T-cell (primary cell): ENCODE measurements at regions not wholly inside any gene's neighbourhood (a gene's known extent, or its start where the extent isn't known, plus 50 kb on each side); places are given as distances from the start of the nearest gene placed in this dataset.
"Not testable (repeated sequence)": the region's sequence is repeated elsewhere in the genome, so short reads cannot be mapped to it uniquely, and the experiment has no call there.

ENCODE experiments used
- ATAC-seq, 4 experiments: fragments of 200-7000 bp in 3 of 4; fragments of 150-1000 bp in 1 of 4; cut with Tn5 transposase; replicated peaks in 1 of 4; 1 replicate in 3 of 4; 2 replicates in 1 of 4; pipeline ENCODE4 v1.10.0; 2021; ENCODE audit warnings: moderate library complexity in 3 of 4, mild to moderate bottlenecking in 2 of 4, moderate number of reproducible peaks in 1 of 4
- CTCF ChIA-PET, 2 donors: fragments of 300-600 bp; sonication (Branson Sonifier 250); formaldehyde crosslinking; loops; one replicate each; lab custom pipeline; 2022; ENCODE audit warnings: antibody characterized with exemption in 2 of 2; lab: Charles Lee
- POLR2A ChIA-PET, 2 donors: fragments of 300-600 bp; sonication (Branson Sonifier 250); formaldehyde crosslinking; loops; one replicate each; lab custom pipeline; 2022; ENCODE audit warnings: antibody characterized with exemption in 2 of 2; lab: Charles Lee
- DNase-seq, 35 experiments: peaks; one replicate each; pipeline versions ENCODE4 v3.0.0 to v3.0.0-alpha.2; 2013 to 2023
- H3K27ac ChIP-seq: one replicate; pipeline ENCODE4 v1.5.1; 2013; ENCODE audit warnings: low read length
- H3K27me3 ChIP-seq, 2 experiments: replicated peaks in 1 of 2; 1 replicate in 1 of 2; 2 replicates in 1 of 2; pipeline versions ENCODE4 v1.6.1 to v1.7.0; 2013; ENCODE audit warnings: low read length in 1 of 2, mixed read lengths in 1 of 2; ENCODE audit not compliant: control insufficient read depth in 2 of 2, insufficient read depth in 2 of 2; ENCODE audit errors: extremely low read depth in 1 of 2
- H3K36me3 ChIP-seq, 2 donors: 1 replicate in 1 of 2; 2 replicates in 1 of 2; pipeline versions ENCODE4 v1.6.1 to v1.7.0; 2013; ENCODE audit warnings: low read length in 1 of 2; ENCODE audit not compliant: control insufficient read depth in 2 of 2, insufficient read depth in 1 of 2; ENCODE audit errors: extremely low read depth in 1 of 2
- H3K4me1 ChIP-seq, 2 experiments: 1 replicate in 1 of 2; 2 replicates in 1 of 2; pipeline versions ENCODE4 v1.6.1 to v1.7.0; 2013; ENCODE audit warnings: low read length in 2 of 2, mixed read lengths in 1 of 2; ENCODE audit not compliant: insufficient read depth in 2 of 2, control insufficient read depth in 1 of 2; ENCODE audit errors: extremely low read depth in 1 of 2
- H3K4me3 ChIP-seq, 2 donors: 1 replicate in 1 of 2; 2 replicates in 1 of 2; pipeline versions ENCODE4 v1.5.1 to v1.7.0; 2013; ENCODE audit warnings: mild to moderate bottlenecking in 2 of 2, low read length in 1 of 2, moderate library complexity in 1 of 2; ENCODE audit not compliant: control insufficient read depth in 1 of 2; ENCODE audit errors: extremely low read depth in 1 of 2
- H3K9me3 ChIP-seq: 2 replicates; pipeline ENCODE4 v1.7.0; 2013
- H3K27ac Mint-ChIP-seq, 2 donors: one replicate each; pipeline ENCODE4 v1.8.0; 2020 to 2021; ENCODE audit warnings: mild to moderate bottlenecking in 2 of 2, mixed read lengths in 2 of 2
- H3K27me3 Mint-ChIP-seq, 2 donors: one replicate each; pipeline ENCODE4 v1.8.0; 2021 to 2022; ENCODE audit warnings: mixed read lengths in 2 of 2
- H3K36me3 Mint-ChIP-seq: one replicate; pipeline ENCODE4 v1.8.0; 2021; ENCODE audit warnings: mixed read lengths
- H3K4me1 Mint-ChIP-seq, 3 donors: one replicate each; pipeline ENCODE4 v1.8.0; 2020 to 2022; ENCODE audit warnings: mixed read lengths in 3 of 3, mild to moderate bottlenecking in 1 of 3
- H3K4me3 Mint-ChIP-seq, 3 donors: one replicate each; pipeline ENCODE4 v1.8.0; 2020 to 2022; ENCODE audit warnings: mild to moderate bottlenecking in 3 of 3, mixed read lengths in 3 of 3, moderate library complexity in 3 of 3
- H3K9me3 Mint-ChIP-seq, 3 donors: one replicate each; pipeline ENCODE4 v1.8.0; 2020 to 2022; ENCODE audit warnings: mixed read lengths in 3 of 3
- WGBS: methylation state at CpG from one replicate; pipeline ENCODE4 v1.1.5; 2013; ENCODE audit warnings: missing lambda C conversion rate; ENCODE audit not compliant: insufficient coverage; 5-methylcytosine and 5-hydroxymethylcytosine counted together

DNA sequence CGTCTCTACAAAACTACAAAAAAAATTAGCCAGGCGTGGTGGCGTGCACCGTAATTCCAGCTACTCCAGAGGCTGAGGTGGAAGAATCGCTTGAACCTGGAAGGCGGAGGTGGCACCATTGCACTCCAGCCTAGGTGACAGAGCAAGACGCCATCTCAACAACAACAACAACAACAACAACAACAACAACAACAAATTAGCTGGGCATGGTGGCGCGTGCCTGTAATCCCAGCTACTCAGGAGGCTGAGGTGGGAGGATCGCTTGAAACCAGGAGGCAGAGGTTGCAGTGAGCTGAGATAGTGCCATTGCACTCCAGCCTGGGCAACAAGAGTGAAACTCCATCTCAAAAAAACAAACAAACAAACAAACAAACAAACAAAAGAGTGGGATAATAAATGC lies 219.9 kb upstream of the SGK1 start:
- POLR2A ChIA-PET, H3K27ac Mint-ChIP-seq: not testable (repeated sequence)
- peaks cover 34 to 42% (median 42%) of the 10 kb centered on the region in 3 donors for H3K4me1 Mint-ChIP-seq

DNA sequence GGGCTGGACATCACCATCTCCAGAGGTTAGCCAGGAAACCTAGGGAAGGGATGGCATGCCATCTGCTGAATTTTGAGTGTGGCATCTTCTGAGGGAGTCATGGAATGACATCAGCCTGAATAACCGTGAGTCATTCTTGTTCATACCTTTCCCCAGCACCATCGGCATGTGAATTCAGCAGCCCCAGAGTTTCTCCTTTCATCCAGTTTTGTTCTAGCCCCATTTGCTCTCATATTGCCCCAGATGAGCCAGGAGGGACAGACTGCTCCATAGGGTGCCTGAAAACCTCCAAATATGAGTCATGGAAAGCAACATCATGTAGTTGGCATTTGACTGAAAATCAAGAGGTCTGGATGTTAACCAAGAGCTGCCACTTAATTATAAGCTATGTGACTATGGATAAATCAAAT lies 219.2 kb upstream of the SGK1 start:
- Histone ChIP-seq H3K4me1 (peaks cover 22 to 29% of the 10 kb centered on the region in 2 experiments), H3K4me3 (no peak overlapping the region), H3K27ac (no peak overlapping the region), H3K9me3 (no peaks in the 10 kb centered on the region), H3K27me3 (peaks cover 0 to 3% of the 10 kb centered on the region in 2 experiments), H3K36me3 (no peaks in the 10 kb centered on the region)
- DNase-seq: no peak
- ATAC-seq: no peak
- no peak overlapping the region for H3K27ac Mint-ChIP-seq
- WGBS: 100% methylated on average over 1 of the region's 2 CpGs
- peaks cover 31 to 39% (median 38%) of the 10 kb centered on the region in 3 donors for H3K4me1 Mint-ChIP-seq
- H3K36me3 Mint-ChIP-seq: no peaks in the 10 kb centered on the region
- H3K4me3 Mint-ChIP-seq: no peak overlapping the region
- POLR2A ChIA-PET: interaction anchor here in 1 of 2 donors (0.5 kb wide), 1 partner anchor 190 kb away, joined by 3 read pairs; no protein-coding TSS in a partner anchor
- peaks cover 0 to 2% of the 10 kb centered on the region in 2 donors for H3K27me3 Mint-ChIP-seq
- no peaks in the 10 kb centered on the region for H3K9me3 Mint-ChIP-seq
- CTCF ChIA-PET: no interaction called here

More for the DNA sequence above, 219.9 kb upstream of the SGK1 start:
- DNase-seq, ATAC-seq, H3K27ac ChIP-seq, H3K27me3 ChIP-seq, H3K9me3 Mint-ChIP-seq, H3K4me3 Mint-ChIP-seq, CTCF ChIA-PET, H3K36me3 ChIP-seq, H3K36me3 Mint-ChIP-seq, H3K27me3 Mint-ChIP-seq, H3K9me3 ChIP-seq, H3K4me3 ChIP-seq: not testable (repeated sequence)
- H3K4me1 ChIP-seq: peaks cover 19 to 33% of the 10 kb centered on the region in 2 experiments
- WGBS: 100% methylated on average over 1 of the region's 10 CpGs

DNA sequence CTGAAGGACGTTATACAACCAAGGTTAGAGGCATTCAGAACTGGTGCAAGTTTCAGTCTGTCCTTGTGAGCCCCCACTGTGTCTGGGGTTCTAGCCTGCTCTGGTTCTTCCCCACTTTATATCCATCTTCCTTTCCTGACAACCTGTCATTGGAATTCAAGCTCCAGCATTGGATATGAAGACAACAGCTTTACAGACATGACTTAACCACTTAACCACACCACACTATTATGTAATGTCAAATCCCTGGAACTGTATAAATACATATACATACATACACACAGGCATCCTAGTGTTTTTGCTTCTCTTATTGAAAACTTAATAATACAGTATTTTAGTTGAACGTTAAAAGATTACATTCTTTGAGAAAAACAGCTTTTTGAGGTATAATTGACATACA lies 217.9 kb upstream of the SGK1 start:
- Histone ChIP-seq H3K4me3 (no peak overlapping the region), H3K4me1 (peaks cover 22 to 26% of the 10 kb centered on the region in 2 experiments), H3K27ac (no peak overlapping the region), H3K9me3 (no peaks in the 10 kb centered on the region), H3K36me3 (no peaks in the 10 kb centered on the region), H3K27me3 (peaks cover 0 to 3% of the 10 kb centered on the region in 2 experiments)
- Mint-ChIP-seq H3K9me3 (no peaks in the 10 kb centered on the region), H3K36me3 (no peaks in the 10 kb centered on the region), H3K4me3 (no peak overlapping the region), H3K27ac (no peak overlapping the region), H3K4me1 (peaks cover 31 to 43% (median 39%) of the 10 kb centered on the region in 3 donors), H3K27me3 (peaks cover 0 to 2% of the 10 kb centered on the region in 2 donors)
- POLR2A ChIA-PET: interaction anchor here in 1 of 2 donors (0.6 kb wide), 1 partner anchor 288 kb away, joined by 3 read pairs; no protein-coding TSS in a partner anchor
- DNase-seq: no peak
- CTCF ChIA-PET: no interaction called here
- 60% methylated on average over 1 of the region's 2 CpGs for WGBS
- no peak for ATAC-seq

DNA sequence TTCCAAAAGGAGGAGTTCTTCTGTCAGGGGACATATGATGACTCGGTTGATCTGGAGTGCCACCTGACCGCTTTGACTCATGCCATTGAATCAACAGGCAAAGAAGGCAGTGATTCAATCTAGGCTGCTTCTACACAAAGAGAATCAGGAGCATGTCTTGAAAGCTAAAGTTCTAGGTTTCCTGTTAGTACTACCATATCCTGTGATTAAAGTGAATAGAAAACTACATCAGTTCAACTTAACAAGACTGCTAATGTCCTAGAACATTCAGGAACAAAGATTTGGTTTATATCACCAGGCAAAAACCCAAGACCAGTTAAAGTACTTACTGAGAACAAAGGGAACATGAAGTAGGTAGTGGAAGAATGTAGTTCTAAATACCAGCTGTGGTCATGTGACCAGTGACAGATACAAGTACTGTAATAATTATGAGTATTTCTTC lies 216.8 kb upstream of the SGK1 start:
- 70% methylated on average over 2 of the region's 2 CpGs for WGBS
- peak in 1 of 35 experiments; percentile 20 for DNase-seq
- H3K9me3 ChIP-seq: no peaks in the 10 kb centered on the region
- H3K4me1 ChIP-seq: peaks cover 17 to 26% of the 10 kb centered on the region in 2 experiments
- Mint-ChIP-seq H3K27me3 (peaks cover 0 to under 1% of the 10 kb centered on the region in 2 donors), H3K36me3 (no peaks in the 10 kb centered on the region), H3K27ac (peak overlapping the region; percentile 4 to 74), H3K4me3 (no peak overlapping the region), H3K4me1 (peaks cover 24 to 43% (median 34%) of the 10 kb centered on the region in 3 donors), H3K9me3 (no peaks in the 10 kb centered on the region)
- H3K27ac ChIP-seq: no peak overlapping the region
- H3K27me3 ChIP-seq: no peaks in the 10 kb centered on the region
- peak; percentile 37 to 83 (median 72) for ATAC-seq
- H3K36me3 ChIP-seq: no peaks in the 10 kb centered on the region
- ChIA-PET CTCF (no interaction called here), POLR2A (no interaction called here)
- H3K4me3 ChIP-seq: no peak overlapping the region

DNA sequence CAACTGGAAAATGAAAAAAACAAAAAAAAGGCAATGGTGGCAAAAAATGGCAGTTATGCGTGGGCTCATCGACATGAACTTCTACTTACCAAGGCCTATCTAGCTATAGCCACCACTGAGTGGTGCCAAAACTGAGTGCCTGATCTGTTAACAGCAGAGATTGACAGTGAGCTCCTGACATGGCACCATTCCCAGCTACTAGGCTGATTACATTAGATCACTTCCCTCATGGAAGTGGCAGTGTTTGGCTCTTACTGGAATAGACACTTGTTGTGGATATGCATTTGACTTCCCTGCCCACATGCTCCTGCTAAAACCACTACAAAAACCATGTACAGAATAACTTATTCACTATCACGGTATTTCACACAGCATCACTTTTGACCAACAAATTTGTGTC lies 216.1 kb upstream of the SGK1 start:
- Histone ChIP-seq H3K36me3 (no peaks in the 10 kb centered on the region), H3K27me3 (no peaks in the 10 kb centered on the region), H3K4me3 (no peak overlapping the region), H3K4me1 (peaks cover 17 to 24% of the 10 kb centered on the region in 2 experiments), H3K9me3 (no peaks in the 10 kb centered on the region), H3K27ac (no peak overlapping the region)
- Mint-ChIP-seq H3K9me3 (no peaks in the 10 kb centered on the region), H3K27ac (no peak overlapping the region), H3K27me3 (no peaks in the 10 kb centered on the region), H3K4me1 (peaks cover 28 to 46% (median 37%) of the 10 kb centered on the region in 3 donors), H3K36me3 (no peaks in the 10 kb centered on the region), H3K4me3 (no peak overlapping the region)
- CTCF ChIA-PET: no interaction called here
- ATAC-seq: no peak
- WGBS: 93% methylated on average over 2 of the region's 3 CpGs
- POLR2A ChIA-PET: no interaction called here
- DNase-seq: no peak

DNA sequence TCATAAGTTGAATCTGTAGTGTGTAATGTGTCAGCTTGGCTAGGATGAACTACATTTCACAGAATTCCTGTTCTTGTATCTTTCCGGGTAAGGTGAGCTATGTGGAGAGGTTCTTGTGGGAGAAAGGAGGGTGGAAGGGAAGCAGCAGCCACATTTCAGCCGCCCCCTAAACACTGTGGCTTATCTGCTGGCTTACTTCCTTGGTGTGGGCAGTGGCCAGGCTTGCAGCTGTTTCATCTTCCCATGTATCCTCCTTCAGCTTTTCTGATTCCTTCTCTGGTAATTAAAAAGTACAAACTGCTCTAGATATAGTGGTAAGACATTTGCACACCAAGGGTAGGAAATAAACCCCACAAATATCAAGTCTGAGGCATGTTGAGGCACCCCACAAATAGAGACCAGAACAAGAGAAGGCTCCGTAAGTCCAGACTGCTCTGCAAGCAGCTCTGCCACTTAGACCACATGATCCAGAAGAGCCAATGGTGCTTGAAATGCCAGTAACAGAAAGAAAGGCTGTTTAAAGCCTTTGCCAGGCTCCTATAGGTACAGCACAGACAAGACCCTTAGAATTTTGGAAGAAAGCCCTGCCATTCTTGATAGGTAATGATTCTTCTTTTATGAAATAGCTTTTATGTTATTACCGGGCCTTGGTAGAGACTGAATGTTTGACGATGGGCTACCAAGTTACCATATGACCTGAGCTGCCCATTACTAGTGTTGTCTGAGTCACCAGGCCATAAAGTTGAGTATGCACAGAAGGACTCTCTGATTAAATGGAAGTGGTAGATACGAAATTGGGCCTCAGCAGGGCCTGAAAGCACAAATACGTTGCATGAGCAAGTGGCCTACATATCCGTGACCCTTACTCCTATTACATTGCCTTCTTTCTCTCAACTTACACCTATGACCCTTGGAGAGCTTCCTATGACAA lies 215.0 kb upstream of the SGK1 start:
- Histone ChIP-seq H3K27me3 (no peaks in the 10 kb centered on the region), H3K9me3 (no peaks in the 10 kb centered on the region), H3K27ac (no peak overlapping the region), H3K4me1 (peaks cover 17 to 24% of the 10 kb centered on the region in 2 experiments), H3K36me3 (no peaks in the 10 kb centered on the region), H3K4me3 (no peak overlapping the region)
- ATAC-seq (no peak), DNase-seq (no peak)
- no peaks in the 10 kb centered on the region for H3K36me3 Mint-ChIP-seq
- ChIA-PET CTCF (interaction anchor here (0.7 to 1.0 kb wide), 5 partner anchors 27 to 176 kb away, joined by 3 to 9 read pairs (median 6); no protein-coding TSS in a partner anchor), POLR2A (interaction anchor here in 1 of 2 donors (0.9 kb wide), 1 partner anchor 355 kb away, joined by 3 read pairs; no protein-coding TSS in a partner anchor)
- H3K4me1 Mint-ChIP-seq: peaks cover 28 to 46% (median 35%) of the 10 kb centered on the region in 3 donors
- H3K4me3 Mint-ChIP-seq: no peak overlapping the region
- H3K27ac Mint-ChIP-seq: no peak overlapping the region
- no peaks in the 10 kb centered on the region for H3K9me3 Mint-ChIP-seq
- H3K27me3 Mint-ChIP-seq: no peaks in the 10 kb centered on the region
- WGBS: 100% methylated on average over 1 of the region's 8 CpGs
